KMS-11 (cell line): ENCODE measurements at regions not wholly inside any gene's neighbourhood (a gene's known extent, or its start where the extent isn't known, plus 50 kb on each side); places are given as distances from the start of the nearest gene placed in this dataset.

ENCODE experiments used
- H2AFZ ChIP-seq: fragments of 200-600 bp; sonication (generic); 2 replicates; pipeline ENCODE4 v1.6.1; 2016; ENCODE audit warnings: antibody characterized with exemption, mixed run types, low read depth
- H3K27ac ChIP-seq: fragments of 200-600 bp; sonication (generic); 2 replicates; pipeline ENCODE4 v1.6.1; 2016; ENCODE audit warnings: mild to moderate bottlenecking, mixed run types
- H3K27me3 ChIP-seq: fragments of 200-600 bp; sonication (generic); 2 replicates; pipeline ENCODE4 v1.6.1; 2017; ENCODE audit warnings: mild to moderate bottlenecking, low read depth, mixed run types, moderate library complexity; ENCODE audit not compliant: insufficient read depth
- H3K36me3 ChIP-seq: fragments of 200-600 bp; sonication (generic); 2 replicates; pipeline ENCODE4 v1.6.1; 2017; ENCODE audit warnings: mild to moderate bottlenecking, mixed run types; ENCODE audit not compliant: insufficient read depth
- H3K4me1 ChIP-seq: fragments of 200-600 bp; sonication (generic); 2 replicates; pipeline ENCODE4 v1.6.1; 2016; ENCODE audit warnings: mild to moderate bottlenecking, low read depth, mixed run types; ENCODE audit not compliant: poor library complexity, severe bottlenecking
- H3K4me2 ChIP-seq: fragments of 200-600 bp; sonication (generic); 2 replicates; pipeline ENCODE4 v1.7.0; 2016; ENCODE audit warnings: mild to moderate bottlenecking, mixed run types
- H3K4me3 ChIP-seq: fragments of 200-600 bp; sonication (generic); IDR thresholded peaks from 2 replicates; pipeline ENCODE4 v1.6.1; 2017; ENCODE audit warnings: low read depth, low read length, mixed read lengths; ENCODE audit not compliant: insufficient read depth
- H3K79me2 ChIP-seq: fragments of 200-600 bp; sonication (generic); 2 replicates; pipeline ENCODE4 v1.6.1; 2016; ENCODE audit warnings: low read depth, mixed run types; ENCODE audit not compliant: insufficient read depth
- H3K9ac ChIP-seq: fragments of 200-600 bp; sonication (generic); 2 replicates; pipeline ENCODE4 v1.6.1; 2016; ENCODE audit warnings: mild to moderate bottlenecking, mixed run types
- H4K20me1 ChIP-seq: fragments of 200-600 bp; sonication (generic); 2 replicates; pipeline ENCODE4 v1.6.1; 2016; ENCODE audit warnings: mild to moderate bottlenecking, mixed run types; ENCODE audit not compliant: insufficient read depth
- CTCF ChIP-seq: fragments of 200-600 bp; sonication (generic); conservative IDR thresholded peaks from 2 replicates; pipeline ENCODE4 v1.6.1; 2017; ENCODE audit warnings: low read depth, mild to moderate bottlenecking, antibody characterized with exemption, low read length, moderate library complexity, mixed read lengths

- H3K27me3 ChIP-seq = no peaks in the 10 kb centered on the region
- H3K36me3 ChIP-seq = no peaks in the 10 kb centered on the region
- H2AFZ ChIP-seq = no peak overlapping the region
- H3K4me2 ChIP-seq = no peak overlapping the region
- H3K4me3 ChIP-seq = no peak overlapping the region
- H3K4me1 ChIP-seq = no peaks in the 10 kb centered on the region
- no peak overlapping the region for H3K9ac ChIP-seq
- no peaks in the 10 kb centered on the region for H3K79me2 ChIP-seq
- TF ChIP-seq CTCF = no peak
- H4K20me1 ChIP-seq = no peaks in the 10 kb centered on the region
- no peak overlapping the region for H3K27ac ChIP-seq
These were observed 260.3 kb downstream of the VRK1 start for GRCh38 chr14:97057238-97058073.

- Histone ChIP-seq H2AFZ (no peak overlapping the region), H3K27ac (no peak overlapping the region), H3K9ac (no peak overlapping the region), H3K4me2 (no peak overlapping the region), H3K36me3 (no peaks in the 10 kb centered on the region), H4K20me1 (no peaks in the 10 kb centered on the region), H3K79me2 (no peaks in the 10 kb centered on the region), H3K4me3 (no peak overlapping the region), H3K4me1 (no peaks in the 10 kb centered on the region), H3K27me3 (no peaks in the 10 kb centered on the region)
- no peak for TF ChIP-seq CTCF
These were observed 260.9 kb downstream of the VRK1 start for GRCh38 chr14:97058074-97058467.

GRCh38 chr14:97058589-97058988 lies 261.4 kb downstream of the VRK1 start:
- no peak for TF ChIP-seq CTCF
- Histone ChIP-seq H4K20me1 (no peaks in the 10 kb centered on the region), H3K4me2 (no peak overlapping the region)

GRCh38 chr14:97061198-97061597 lies 264.0 kb downstream of the VRK1 start:
- H3K27ac ChIP-seq = no peak overlapping the region
- no peak overlapping the region for H3K4me3 ChIP-seq
- H2AFZ ChIP-seq = no peak overlapping the region
- H3K36me3 ChIP-seq = no peaks in the 10 kb centered on the region
- no peaks in the 10 kb centered on the region for H3K79me2 ChIP-seq
- H3K27me3 ChIP-seq = no peaks in the 10 kb centered on the region
- no peak for TF ChIP-seq CTCF
- no peaks in the 10 kb centered on the region for H4K20me1 ChIP-seq
- no peak overlapping the region for H3K4me2 ChIP-seq
- no peaks in the 10 kb centered on the region for H3K4me1 ChIP-seq
- H3K9ac ChIP-seq = no peak overlapping the region

More at GRCh38 chr14:97058589-97058988, 261.4 kb downstream of the VRK1 start:
- Histone ChIP-seq H3K27me3 (no peaks in the 10 kb centered on the region), H3K4me1 (no peaks in the 10 kb centered on the region), H2AFZ (no peak overlapping the region), H3K9ac (no peak overlapping the region), H3K4me3 (no peak overlapping the region), H3K27ac (no peak overlapping the region), H3K79me2 (no peaks in the 10 kb centered on the region), H3K36me3 (no peaks in the 10 kb centered on the region)
